ENCODE measurements at regions not wholly inside any gene's neighbourhood (a gene's known extent, or its start where the extent isn't known, plus 50 kb on each side); places are given as distances from the start of the nearest gene placed in this dataset.

- Histone ChIP-seq H3K36me3 (ENCODE audit: control insufficient read depth in 4 of 4, insufficient read depth in 4 of 4, low read length in 4 of 4) (no peaks in the 10 kb centered on the region), H3K27me3 (ENCODE audit: control insufficient read depth in 3 of 3, insufficient read depth in 3 of 3, low read length in 2 of 3) (peaks cover 0 to 4% (median 3%) of the 10 kb centered on the region in 3 donors), H3K9ac (ENCODE audit: insufficient read depth in 1 of 2, low read length in 2 of 2) (no peak overlapping the region), H3K4me1 (ENCODE audit: control insufficient read depth in 5 of 5, insufficient read depth in 5 of 5, low read length in 5 of 5) (no peaks in the 10 kb centered on the region), H3K4me3 (no peak overlapping the region), H3K27ac (ENCODE audit: low read depth in 1 of 2, low read length in 1 of 2) (no peak overlapping the region), H3K9me3 (ENCODE audit: control insufficient read depth in 4 of 4, insufficient read depth in 3 of 4, low read length in 3 of 4) (peaks cover 0 to 5% (median 0%) of the 10 kb centered on the region in 4 donors)
- DNase-seq: no peak
- ATAC-seq (ENCODE audit: insufficient read depth, low FRiP score): no peak
- TF ChIP-seq CTCF (IDR thresholded peaks at IDR 0.05; ENCODE audit: control extremely low read depth, extremely low read depth): no peak
- 83 to 86% methylated on average over 11 of the region's 11 CpGs for WGBS, 2 donors
Observed at GRCh38 chr10:129350690-129351089, 116.4 kb upstream of the MGMT start.

- Histone ChIP-seq H3K36me3 (ENCODE audit: control insufficient read depth in 4 of 4, insufficient read depth in 4 of 4, low read length in 4 of 4) (no peaks in the 10 kb centered on the region), H3K27ac (ENCODE audit: low read depth in 1 of 2, low read length in 1 of 2) (no peak overlapping the region), H3K27me3 (ENCODE audit: control insufficient read depth in 3 of 3, insufficient read depth in 3 of 3, low read length in 2 of 3) (peaks cover 0 to 4% (median 0%) of the 10 kb centered on the region in 3 donors), H3K9ac (ENCODE audit: insufficient read depth in 1 of 2, low read length in 2 of 2) (no peak overlapping the region), H3K4me1 (ENCODE audit: control insufficient read depth in 5 of 5, insufficient read depth in 5 of 5, low read length in 5 of 5) (no peaks in the 10 kb centered on the region), H3K9me3 (ENCODE audit: control insufficient read depth in 4 of 4, insufficient read depth in 3 of 4, low read length in 3 of 4) (peaks cover 0 to 5% (median 2%) of the 10 kb centered on the region in 4 donors), H3K4me3 (no peak overlapping the region)
- DNase-seq (no peak), ATAC-seq (ENCODE audit: insufficient read depth, low FRiP score) (no peak)
- 90 to 93% methylated on average over 16 of the region's 16 CpGs for WGBS, 2 donors
- TF ChIP-seq CTCF (IDR thresholded peaks at IDR 0.05; ENCODE audit: control extremely low read depth, extremely low read depth): no peak
Observed at GRCh38 chr10:129353101-129353500, 113.9 kb upstream of the MGMT start.

GRCh38 chr10:129360046-129360445 is 107.0 kb upstream of the MGMT start:
- DNase-seq (no peak), ATAC-seq (ENCODE audit: insufficient read depth, low FRiP score) (no peak)
- no peaks in the 10 kb centered on the region for H3K27me3 ChIP-seq (ENCODE audit: control insufficient read depth in 3 of 3, insufficient read depth in 3 of 3, low read length in 2 of 3)
- H3K9ac ChIP-seq (ENCODE audit: insufficient read depth in 1 of 2, low read length in 2 of 2): no peak overlapping the region
- H3K36me3 ChIP-seq (ENCODE audit: control insufficient read depth in 4 of 4, insufficient read depth in 4 of 4, low read length in 4 of 4): no peaks in the 10 kb centered on the region
- 87 to 89% methylated on average over 10 of the region's 10 CpGs for WGBS, 2 donors
- H3K4me3 ChIP-seq: peak overlapping the region; percentile 16
- no peak for TF ChIP-seq CTCF (IDR thresholded peaks at IDR 0.05; ENCODE audit: control extremely low read depth, extremely low read depth)
- no peak overlapping the region for H3K27ac ChIP-seq (ENCODE audit: low read depth in 1 of 2, low read length in 1 of 2)
- peaks cover 0 to 5% (median 2%) of the 10 kb centered on the region in 4 donors for H3K9me3 ChIP-seq (ENCODE audit: control insufficient read depth in 4 of 4, insufficient read depth in 3 of 4, low read length in 3 of 4)
- H3K4me1 ChIP-seq (ENCODE audit: control insufficient read depth in 5 of 5, insufficient read depth in 5 of 5, low read length in 5 of 5): peaks cover 0 to 2% (median 0%) of the 10 kb centered on the region in 5 donors

All from lung (tissue), 11 donors.